T1000 (cell line): ENCODE measurements at regions not wholly inside any gene's neighbourhood (a gene's known extent, or its start where the extent isn't known, plus 50 kb on each side); places are given as distances from the start of the nearest gene placed in this dataset.

Experiments used
- DNase-seq: peaks from one replicate; lab custom pipeline; 2025; ENCODE audit warnings: mixed read lengths; lab: John Stamatoyannopoulos, UW

GRCh38 chr1:117678246-117678977, 72.6 kb downstream of the TENT5C start:
- DNase-seq = no peak

GRCh38 chr1:117679299-117679698, 73.5 kb downstream of the TENT5C start:
- DNase-seq = no peak

GRCh38 chr1:117679868-117680267, 74.0 kb downstream of the TENT5C start:
- no peak for DNase-seq

GRCh38 chr1:117680316-117681002, 74.6 kb downstream of the TENT5C start:
- no peak for DNase-seq

GRCh38 chr1:117681093-117681900, 75.4 kb downstream of the TENT5C start:
- DNase-seq = no peak

- no peak for DNase-seq
Observed at GRCh38 chr1:117681901-117682250, 76.0 kb downstream of the TENT5C start.

GRCh38 chr1:117682372-117682771, 76.5 kb downstream of the TENT5C start:
- no peak for DNase-seq

- DNase-seq = no peak
Observed at GRCh38 chr1:117683571-117684285, 77.9 kb downstream of the TENT5C start.

- no peak for DNase-seq
Observed at GRCh38 chr1:117685936-117686806, 80.3 kb downstream of the TENT5C start.

GRCh38 chr1:117686907-117687306, 81.1 kb downstream of the TENT5C start:
- DNase-seq = no peak

GRCh38 chr1:117689997-117690625, 84.3 kb downstream of the TENT5C start:
- DNase-seq = no peak

GRCh38 chr1:117691942-117692341, 86.1 kb downstream of the TENT5C start:
- no peak for DNase-seq

GRCh38 chr1:117694543-117694942, 88.7 kb downstream of the TENT5C start:
- no peak for DNase-seq

- peak; percentile 17 for DNase-seq
Observed at GRCh38 chr1:117695796-117696490, 90.1 kb downstream of the TENT5C start.

GRCh38 chr1:117696561-117696960, 90.7 kb downstream of the TENT5C start:
- DNase-seq = no peak

GRCh38 chr1:117697220-117697781, 91.5 kb downstream of the TENT5C start:
- DNase-seq = no peak

GRCh38 chr1:117698398-117699160, 92.7 kb downstream of the TENT5C start:
- no peak for DNase-seq

- DNase-seq = no peak
Observed at GRCh38 chr1:117699953-117700352, 94.1 kb downstream of the TENT5C start.

GRCh38 chr1:117702654-117703053, 96.8 kb downstream of the TENT5C start:
- DNase-seq = no peak
